ENCODE measurements at regions not wholly inside any gene's neighbourhood (a gene's known extent, or its start where the extent isn't known, plus 50 kb on each side); places are given as distances from the start of the nearest gene placed in this dataset.

DNA sequence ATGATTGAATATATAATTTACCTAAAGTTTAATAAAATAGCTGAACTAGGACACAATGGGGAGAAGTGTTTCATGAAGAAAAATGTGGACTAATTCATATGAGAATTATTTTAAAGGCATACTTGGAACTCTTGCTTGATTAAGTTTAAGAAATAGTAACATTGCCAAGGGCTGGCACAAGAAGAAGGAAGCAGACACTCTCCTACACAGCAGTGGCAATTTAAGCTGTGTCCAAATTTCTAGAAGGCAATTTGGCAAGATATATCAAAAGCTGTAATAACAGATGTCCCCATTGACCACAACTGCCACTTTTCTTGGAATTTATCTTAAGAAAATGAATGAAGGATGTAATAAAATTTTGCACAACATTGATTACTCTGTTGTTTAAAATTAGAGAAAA, 209.5 kb upstream of the S100G start:
- TF ChIP-seq, protein P1, sequence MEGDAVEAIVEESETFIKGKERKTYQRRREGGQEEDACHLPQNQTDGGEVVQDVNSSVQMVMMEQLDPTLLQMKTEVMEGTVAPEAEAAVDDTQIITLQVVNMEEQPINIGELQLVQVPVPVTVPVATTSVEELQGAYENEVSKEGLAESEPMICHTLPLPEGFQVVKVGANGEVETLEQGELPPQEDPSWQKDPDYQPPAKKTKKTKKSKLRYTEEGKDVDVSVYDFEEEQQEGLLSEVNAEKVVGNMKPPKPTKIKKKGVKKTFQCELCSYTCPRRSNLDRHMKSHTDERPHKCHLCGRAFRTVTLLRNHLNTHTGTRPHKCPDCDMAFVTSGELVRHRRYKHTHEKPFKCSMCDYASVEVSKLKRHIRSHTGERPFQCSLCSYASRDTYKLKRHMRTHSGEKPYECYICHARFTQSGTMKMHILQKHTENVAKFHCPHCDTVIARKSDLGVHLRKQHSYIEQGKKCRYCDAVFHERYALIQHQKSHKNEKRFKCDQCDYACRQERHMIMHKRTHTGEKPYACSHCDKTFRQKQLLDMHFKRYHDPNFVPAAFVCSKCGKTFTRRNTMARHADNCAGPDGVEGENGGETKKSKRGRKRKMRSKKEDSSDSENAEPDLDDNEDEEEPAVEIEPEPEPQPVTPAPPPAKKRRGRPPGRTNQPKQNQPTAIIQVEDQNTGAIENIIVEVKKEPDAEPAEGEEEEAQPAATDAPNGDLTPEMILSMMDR (IDR thresholded peaks at IDR 0.05) = no peak
- no peak for TF ChIP-seq POLR2A (IDR thresholded peaks at IDR 0.05)

Measured in body of pancreas (tissue), 4 donors.